Panc1 (cell line): ENCODE measurements at regions not wholly inside any gene's neighbourhood (a gene's known extent, or its start where the extent isn't known, plus 50 kb on each side); places are given as distances from the start of the nearest gene placed in this dataset.

Source experiments
- POLR2AphosphoS5 ChIP-seq: IDR thresholded peaks from 2 replicates; pipeline ENCODE4 v1.6.1; 2012; ENCODE audit warnings: mild to moderate bottlenecking, low read depth, low read length, moderate library complexity
- SIN3A ChIP-seq: IDR thresholded peaks from 2 replicates; pipeline ENCODE4 v1.6.1; 2012; ENCODE audit warnings: low read depth, mild to moderate bottlenecking, low read length, moderate library complexity, borderline replicate concordance; ENCODE audit not compliant: insufficient read depth
- TCF7L2 ChIP-seq: IDR thresholded peaks from 2 replicates; pipeline ENCODE4 v1.6.1; 2011; ENCODE audit warnings: mild to moderate bottlenecking, low read depth, low read length, inconsistent platforms
- TF ChIP-seq, protein P1 (sequence below): fragments of 450-650 bp; IDR thresholded peaks from 2 replicates; pipeline ENCODE4 v1.5.1; 2017; ENCODE audit warnings: mild to moderate bottlenecking
- TF ChIP-seq, protein P2 (sequence below), 2 experiments: IDR thresholded peaks; 2 replicates each; pipeline ENCODE4 v1.6.1; 2011 to 2012; ENCODE audit warnings: low read depth in 2 of 2, control low read depth in 1 of 2, low read length in 1 of 2, mild to moderate bottlenecking in 1 of 2, moderate library complexity in 1 of 2; ENCODE audit not compliant: insufficient read depth in 1 of 2

DNA sequence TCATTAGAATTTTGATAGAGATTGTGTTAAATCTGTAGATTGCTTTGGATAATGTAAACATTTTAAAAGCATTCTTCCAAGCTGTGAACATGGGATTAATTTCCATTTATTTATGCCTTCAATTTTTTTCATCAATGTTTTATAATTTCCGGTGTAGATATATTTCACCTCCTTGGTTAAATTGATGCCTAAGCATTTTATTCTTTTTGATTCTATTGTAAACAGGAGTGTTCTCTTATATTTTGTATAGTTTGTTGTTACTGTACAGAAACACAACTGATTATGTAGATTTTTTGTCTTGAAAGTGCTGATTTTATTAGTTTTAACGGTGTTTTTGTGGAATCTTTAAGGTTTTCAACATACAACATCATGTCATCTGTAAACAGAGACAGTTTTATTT is 355.0 kb downstream of the EDEM1 start:
- TF ChIP-seq, protein P1, sequence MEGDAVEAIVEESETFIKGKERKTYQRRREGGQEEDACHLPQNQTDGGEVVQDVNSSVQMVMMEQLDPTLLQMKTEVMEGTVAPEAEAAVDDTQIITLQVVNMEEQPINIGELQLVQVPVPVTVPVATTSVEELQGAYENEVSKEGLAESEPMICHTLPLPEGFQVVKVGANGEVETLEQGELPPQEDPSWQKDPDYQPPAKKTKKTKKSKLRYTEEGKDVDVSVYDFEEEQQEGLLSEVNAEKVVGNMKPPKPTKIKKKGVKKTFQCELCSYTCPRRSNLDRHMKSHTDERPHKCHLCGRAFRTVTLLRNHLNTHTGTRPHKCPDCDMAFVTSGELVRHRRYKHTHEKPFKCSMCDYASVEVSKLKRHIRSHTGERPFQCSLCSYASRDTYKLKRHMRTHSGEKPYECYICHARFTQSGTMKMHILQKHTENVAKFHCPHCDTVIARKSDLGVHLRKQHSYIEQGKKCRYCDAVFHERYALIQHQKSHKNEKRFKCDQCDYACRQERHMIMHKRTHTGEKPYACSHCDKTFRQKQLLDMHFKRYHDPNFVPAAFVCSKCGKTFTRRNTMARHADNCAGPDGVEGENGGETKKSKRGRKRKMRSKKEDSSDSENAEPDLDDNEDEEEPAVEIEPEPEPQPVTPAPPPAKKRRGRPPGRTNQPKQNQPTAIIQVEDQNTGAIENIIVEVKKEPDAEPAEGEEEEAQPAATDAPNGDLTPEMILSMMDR = no peak
- TF ChIP-seq POLR2AphosphoS5 = no peak
- TF ChIP-seq, protein P2, sequence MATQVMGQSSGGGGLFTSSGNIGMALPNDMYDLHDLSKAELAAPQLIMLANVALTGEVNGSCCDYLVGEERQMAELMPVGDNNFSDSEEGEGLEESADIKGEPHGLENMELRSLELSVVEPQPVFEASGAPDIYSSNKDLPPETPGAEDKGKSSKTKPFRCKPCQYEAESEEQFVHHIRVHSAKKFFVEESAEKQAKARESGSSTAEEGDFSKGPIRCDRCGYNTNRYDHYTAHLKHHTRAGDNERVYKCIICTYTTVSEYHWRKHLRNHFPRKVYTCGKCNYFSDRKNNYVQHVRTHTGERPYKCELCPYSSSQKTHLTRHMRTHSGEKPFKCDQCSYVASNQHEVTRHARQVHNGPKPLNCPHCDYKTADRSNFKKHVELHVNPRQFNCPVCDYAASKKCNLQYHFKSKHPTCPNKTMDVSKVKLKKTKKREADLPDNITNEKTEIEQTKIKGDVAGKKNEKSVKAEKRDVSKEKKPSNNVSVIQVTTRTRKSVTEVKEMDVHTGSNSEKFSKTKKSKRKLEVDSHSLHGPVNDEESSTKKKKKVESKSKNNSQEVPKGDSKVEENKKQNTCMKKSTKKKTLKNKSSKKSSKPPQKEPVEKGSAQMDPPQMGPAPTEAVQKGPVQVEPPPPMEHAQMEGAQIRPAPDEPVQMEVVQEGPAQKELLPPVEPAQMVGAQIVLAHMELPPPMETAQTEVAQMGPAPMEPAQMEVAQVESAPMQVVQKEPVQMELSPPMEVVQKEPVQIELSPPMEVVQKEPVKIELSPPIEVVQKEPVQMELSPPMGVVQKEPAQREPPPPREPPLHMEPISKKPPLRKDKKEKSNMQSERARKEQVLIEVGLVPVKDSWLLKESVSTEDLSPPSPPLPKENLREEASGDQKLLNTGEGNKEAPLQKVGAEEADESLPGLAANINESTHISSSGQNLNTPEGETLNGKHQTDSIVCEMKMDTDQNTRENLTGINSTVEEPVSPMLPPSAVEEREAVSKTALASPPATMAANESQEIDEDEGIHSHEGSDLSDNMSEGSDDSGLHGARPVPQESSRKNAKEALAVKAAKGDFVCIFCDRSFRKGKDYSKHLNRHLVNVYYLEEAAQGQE (IDR thresholded peaks at IDR 0.05; ENCODE audit: insufficient read depth in 1 of 2, low read depth in 2 of 2, low read length in 1 of 2) = no peak
- TF ChIP-seq SIN3A = no peak
- TF ChIP-seq TCF7L2 = no peak
